H1 (cell line): ENCODE measurements at regions not wholly inside any gene's neighbourhood (a gene's known extent, or its start where the extent isn't known, plus 50 kb on each side); places are given as distances from the start of the nearest gene placed in this dataset.

Experiments
- CTCF ChIA-PET: fragments of 300-600 bp; sonication (Branson Sonifier 250); formaldehyde crosslinking; loops from one replicate; lab custom pipeline; 2021; ENCODE audit not compliant: partially characterized antibody; lab: Charles Lee
- POLR2A ChIA-PET: fragments of 300-600 bp; sonication (Branson Sonifier 250); formaldehyde crosslinking; loops from one replicate; lab custom pipeline; 2021; ENCODE audit warnings: inconsistent platforms; ENCODE audit not compliant: partially characterized antibody; lab: Charles Lee
- DNase-seq, 2 experiments: peaks; one replicate each; pipeline versions ENCODE4 v3.0.0 to v3.0.0-alpha.2; 2010 to 2022; ENCODE audit warnings: low spot score in 2 of 2, low read depth in 1 of 2, mixed read lengths in 1 of 2
- FAIRE-seq: peaks from 2 replicates; lab custom pipeline; 2011; peaks lifted over from hg19 to GRCh38; lab: Jason Lieb, UNC
- H2AFZ ChIP-seq: 2 replicates; pipeline ENCODE4 v1.8.1; 2012; ENCODE audit warnings: low read length, inconsistent platforms
- H2AK5ac ChIP-seq: 2 replicates; pipeline ENCODE4 v1.6.1; 2013; ENCODE audit warnings: low read depth, low read length
- H2BK120ac ChIP-seq: replicated peaks from 2 replicates; pipeline ENCODE3; 2013; ENCODE audit warnings: low read depth, low read length, inconsistent platforms
- H2BK12ac ChIP-seq: 2 replicates; pipeline ENCODE4 v1.6.1; 2013; ENCODE audit warnings: low read depth, low read length
- H2BK15ac ChIP-seq: 2 replicates; pipeline ENCODE4 v1.6.1; 2013; ENCODE audit warnings: low read length
- H2BK20ac ChIP-seq: 2 replicates; pipeline ENCODE4 v1.6.1; 2013; ENCODE audit warnings: low read length
- H2BK5ac ChIP-seq: 2 replicates; pipeline ENCODE4 v1.6.1; 2013; ENCODE audit warnings: low read depth, low read length
- H3K14ac ChIP-seq: 2 replicates; pipeline ENCODE4 v1.6.1; 2013; ENCODE audit warnings: inconsistent platforms; ENCODE audit not compliant: insufficient read length
- H3K18ac ChIP-seq: 2 replicates; pipeline ENCODE4 v1.6.1; 2013; ENCODE audit warnings: low read length; ENCODE audit errors: extremely low read depth
- H3K23ac ChIP-seq: 2 replicates; pipeline ENCODE4 v1.6.1; 2013; ENCODE audit warnings: inconsistent platforms; ENCODE audit not compliant: insufficient read length
- H3K23me2 ChIP-seq: 2 replicates; pipeline ENCODE4 v1.6.1; 2013; ENCODE audit warnings: low read depth, low read length
- H3K27ac ChIP-seq: 2 replicates; pipeline ENCODE4 v1.6.1; 2011; ENCODE audit warnings: low read depth, low read length, inconsistent platforms
- H3K27me3 ChIP-seq, 4 experiments: replicated peaks in 1 of 4; 1 replicate in 1 of 4; 2 replicates in 3 of 4; pipeline versions ENCODE4 v1.6.1 to v1.8.1; 2011 to 2013; ENCODE audit warnings: low read length in 3 of 4, mild to moderate bottlenecking in 3 of 4, inconsistent platforms in 2 of 4, mixed read lengths in 2 of 4, moderate library complexity in 1 of 4; ENCODE audit not compliant: control insufficient read depth in 3 of 4, insufficient read depth in 3 of 4; ENCODE audit errors: extremely low read depth in 1 of 4
- H3K36me3 ChIP-seq, 4 experiments: 2 replicates each; pipeline versions ENCODE4 v1.6.1 to v1.8.1; 2011 to 2013; ENCODE audit warnings: mild to moderate bottlenecking in 4 of 4, low read length in 3 of 4, moderate library complexity in 2 of 4, control low read depth in 1 of 4, inconsistent platforms in 1 of 4; ENCODE audit not compliant: insufficient read depth in 4 of 4, control insufficient read depth in 2 of 4
- H3K4ac ChIP-seq: replicated peaks from 2 replicates; pipeline ENCODE3; 2013; ENCODE audit warnings: low read length, low read depth, mixed read lengths, inconsistent platforms; ENCODE audit not compliant: insufficient read length
- H3K4me1 ChIP-seq, 4 experiments: replicated peaks in 1 of 4; 1 replicate in 1 of 4; 2 replicates in 3 of 4; pipeline versions ENCODE4 v1.6.1 to v1.8.1; 2011 to 2013; ENCODE audit warnings: low read length in 3 of 4, inconsistent platforms in 2 of 4, mixed read lengths in 1 of 4; ENCODE audit not compliant: insufficient read depth in 4 of 4, control insufficient read depth in 3 of 4
- H3K4me2 ChIP-seq, 2 experiments: 2 replicates each; pipeline versions ENCODE4 v1.6.1 to v1.8.1; 2011 to 2013; ENCODE audit warnings: low read depth in 2 of 2, low read length in 2 of 2, control low read depth in 1 of 2, inconsistent platforms in 1 of 2, mild to moderate bottlenecking in 1 of 2; ENCODE audit not compliant: insufficient read depth in 1 of 2
- H3K4me3 ChIP-seq, 4 experiments: fragments of 200-600, 300-600 bp in 1 of 4; sonication (generic), shearing (Covaris generic), sonication (Bioruptor Twin) in 1 of 4; 2 replicates each; pipeline versions ENCODE4 v1.5.1 to v1.8.1; 2011 to 2016; ENCODE audit warnings: low read length in 4 of 4, low read depth in 3 of 4, control low read depth in 2 of 4, inconsistent platforms in 2 of 4, mild to moderate bottlenecking in 2 of 4, mixed read lengths in 1 of 4, moderate library complexity in 1 of 4; ENCODE audit not compliant: insufficient read depth in 2 of 4; ENCODE audit errors: extremely low read depth in 1 of 4
- H3K56ac ChIP-seq: replicated peaks from 2 replicates; pipeline ENCODE3; 2013; ENCODE audit warnings: low read depth, mild to moderate bottlenecking, mixed read lengths, low read length, inconsistent platforms; ENCODE audit not compliant: insufficient read length
- H3K79me1 ChIP-seq: 2 replicates; pipeline ENCODE4 v1.6.1; 2013; ENCODE audit warnings: low read depth, low read length, control low read depth
- H3K79me2 ChIP-seq, 2 experiments: 2 replicates each; pipeline versions ENCODE4 v1.6.1 to v1.8.1; 2012 to 2013; ENCODE audit warnings: low read length in 2 of 2, mild to moderate bottlenecking in 2 of 2, inconsistent platforms in 1 of 2; ENCODE audit not compliant: insufficient read depth in 2 of 2, control insufficient read depth in 1 of 2
- H3K9ac ChIP-seq, 4 experiments: replicated peaks in 1 of 4; 1 replicate in 1 of 4; 2 replicates in 3 of 4; pipeline versions ENCODE4 v1.6.1 to v1.8.1; 2011 to 2013; ENCODE audit warnings: low read depth in 3 of 4, low read length in 3 of 4, control low read depth in 2 of 4, mild to moderate bottlenecking in 2 of 4, moderate library complexity in 2 of 4, inconsistent platforms in 1 of 4; ENCODE audit errors: extremely low read depth in 1 of 4
- H3K9me3 ChIP-seq, 2 experiments: 2 replicates each; pipeline versions ENCODE4 v1.6.1 to v1.8.1; 2012 to 2013; ENCODE audit warnings: mild to moderate bottlenecking in 2 of 2, moderate library complexity in 2 of 2, control low read depth in 1 of 2, inconsistent platforms in 1 of 2, low read depth in 1 of 2, low read length in 1 of 2, mixed read lengths in 1 of 2; ENCODE audit not compliant: insufficient read depth in 2 of 2
- H4K20me1 ChIP-seq, 2 experiments: replicated peaks in 1 of 2; 2 replicates each; pipeline versions ENCODE3 to v1.8.1; 2011 to 2013; ENCODE audit warnings: inconsistent platforms in 2 of 2, low read length in 2 of 2, mild to moderate bottlenecking in 1 of 2; ENCODE audit not compliant: insufficient read depth in 2 of 2, control insufficient read depth in 1 of 2
- H4K5ac ChIP-seq: 2 replicates; pipeline ENCODE4 v1.6.1; 2013; ENCODE audit warnings: low read length, low read depth, mixed read lengths, inconsistent platforms; ENCODE audit not compliant: insufficient read length
- H4K8ac ChIP-seq: 2 replicates; pipeline ENCODE4 v1.8.0; 2013; ENCODE audit warnings: mild to moderate bottlenecking, moderate library complexity, low read length, inconsistent platforms; ENCODE audit not compliant: insufficient read depth; ENCODE audit errors: extremely low read depth
- H4K91ac ChIP-seq: replicated peaks from 2 replicates; pipeline ENCODE3; 2013; ENCODE audit warnings: low read length, mixed read lengths, inconsistent platforms; ENCODE audit not compliant: insufficient read length
- CEBPB ChIP-seq: IDR thresholded peaks from 2 replicates; pipeline ENCODE4 v1.6.1; 2012; ENCODE audit warnings: low read depth, low read length
- GTF2F1 ChIP-seq: IDR thresholded peaks from 2 replicates; pipeline ENCODE4 v1.6.1; 2012; ENCODE audit warnings: low read depth, low read length, improper control_type of control experiment, borderline replicate concordance
- MAFK ChIP-seq: IDR thresholded peaks from 2 replicates; pipeline ENCODE4 v1.6.1; 2012; ENCODE audit warnings: low read depth, mild to moderate bottlenecking, improper control_type of control experiment, low read length
- SAP30 ChIP-seq: fragments of 300-600 bp; sonication (generic); IDR thresholded peaks from 2 replicates; pipeline ENCODE4 v1.7.1; 2012; ENCODE audit warnings: low read length, moderate library complexity, mild to moderate bottlenecking, inconsistent platforms; ENCODE audit not compliant: insufficient read depth, insufficient replicate concordance
- TEAD4 ChIP-seq: IDR thresholded peaks from 2 replicates; pipeline ENCODE4 v1.6.1; 2012; ENCODE audit warnings: low read depth, low read length, inconsistent platforms, mixed read lengths
- WGBS, 2 experiments: shearing (Covaris generic) in 1 of 2; methylation state at CpG; one replicate each; pipeline versions ENCODE4 v1.1.6 to v1.1.7; 2013 to 2015; ENCODE audit warnings: low lambda C conversion rate in 2 of 2, mixed read lengths in 2 of 2, inconsistent platforms in 1 of 2, low coverage in 1 of 2, missing lambda C conversion rate in 1 of 2; ENCODE audit not compliant: insufficient replicate concordance in 2 of 2, insufficient coverage in 1 of 2, insufficient read length in 1 of 2; ENCODE audit errors: extremely low coverage in 1 of 2, missing lambda C conversion rate in 1 of 2; 5-methylcytosine and 5-hydroxymethylcytosine counted together

DNA sequence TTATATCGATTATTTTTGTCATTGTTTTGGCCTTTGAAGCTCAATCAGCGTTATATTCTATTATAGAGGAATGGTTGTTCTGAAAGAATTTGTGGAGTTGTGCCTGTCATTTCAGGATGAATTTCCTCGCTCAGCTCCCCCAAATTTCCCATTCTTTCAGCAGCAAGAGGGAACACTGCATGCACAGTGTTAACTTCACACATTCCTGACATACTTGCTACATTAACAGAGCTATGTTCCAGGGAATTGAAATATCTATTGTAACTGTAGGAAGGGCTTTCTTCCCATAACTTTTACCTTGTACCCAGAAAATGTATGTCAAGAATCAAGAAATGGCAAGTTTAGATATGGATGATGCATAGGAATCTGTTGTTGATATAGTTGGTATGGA is 379.0 kb downstream of the LRIG3 start:
- H2BK15ac ChIP-seq, result no peak overlapping the region
- H2BK5ac ChIP-seq, result no peak overlapping the region
- POLR2A ChIA-PET, result interaction anchor here (0.8 kb wide), 1 partner anchor 150 kb away, joined by 3 read pairs; no protein-coding TSS in a partner anchor
- H4K5ac ChIP-seq, result no peak overlapping the region
- H3K9ac ChIP-seq, result no peak overlapping the region
- WGBS, 2 experiments, result 79% methylated on average over 3 of the region's 3 CpGs; no CpG with 5 or more reads in 1 of the 2 experiments
- H4K91ac ChIP-seq, result no peak overlapping the region
- no peaks in the 10 kb centered on the region for H3K9me3 ChIP-seq
- H3K23ac ChIP-seq, result no peak overlapping the region
- no peak overlapping the region for H3K4me3 ChIP-seq
- no peaks in the 10 kb centered on the region for H4K20me1 ChIP-seq
- H3K18ac ChIP-seq, result no peak overlapping the region
- H3K4ac ChIP-seq, result no peak overlapping the region
- H3K36me3 ChIP-seq, result no peaks in the 10 kb centered on the region
- no peak for FAIRE-seq
- no peak overlapping the region for H2AFZ ChIP-seq
- no peak overlapping the region for H4K8ac ChIP-seq
- H3K14ac ChIP-seq, result no peak overlapping the region
- H3K79me1 ChIP-seq, result no peaks in the 10 kb centered on the region
- no peak overlapping the region for H2BK12ac ChIP-seq
- no peak overlapping the region for H3K4me2 ChIP-seq
- H3K56ac ChIP-seq, result no peak overlapping the region
- CTCF ChIA-PET, result interaction anchor here (0.6 to 4.7 kb wide), 49 partner anchors 9 to 768 kb away, joined by 3 to 44 read pairs (median 4); partner anchors contain the start of gene LRIG3
- no peaks in the 10 kb centered on the region for H3K79me2 ChIP-seq
- peaks cover 0 to 4% (median 1%) of the 10 kb centered on the region in 4 experiments; a peak in 3 of 7 replicates for H3K4me1 ChIP-seq
- no peak overlapping the region for H2AK5ac ChIP-seq
- TF ChIP-seq GTF2F1 (no peak), CEBPB (no peak), MAFK (no peak), TEAD4 (peak; percentile 51; the same call in 1 of the 2 replicates), SAP30 (no peak)
- no peaks in the 10 kb centered on the region for H3K23me2 ChIP-seq
- H2BK120ac ChIP-seq, result no peak overlapping the region
- no peak for DNase-seq
- no peak overlapping the region for H2BK20ac ChIP-seq
- no peak overlapping the region for H3K27ac ChIP-seq
- H3K27me3 ChIP-seq, result no peaks in the 10 kb centered on the region
